ENCODE measurements at regions not wholly inside any gene's neighbourhood (a gene's known extent, or its start where the extent isn't known, plus 50 kb on each side); places are given as distances from the start of the nearest gene placed in this dataset.

GRCh38 chr17:77489239-77489892 lies 348.6 kb downstream of the SEC14L1 start (continued):
- TF ChIP-seq USF2 (IDR thresholded peaks at IDR 0.05; ENCODE audit: low read length) (no peak), SUZ12 (IDR thresholded peaks at IDR 0.05; ENCODE audit: low read length) (no peak), TBP (IDR thresholded peaks at IDR 0.05; ENCODE audit: low read depth, low read length) (no peak)
